ENCODE measurements at regions not wholly inside any gene's neighbourhood (a gene's known extent, or its start where the extent isn't known, plus 50 kb on each side); places are given as distances from the start of the nearest gene placed in this dataset.
"Not testable (repeated sequence)": the region's sequence is repeated elsewhere in the genome, so short reads cannot be mapped to it uniquely, and the experiment has no call there.

GRCh38 chr3:51588724-51589123, 50.2 kb downstream of the RAD54L2 start:
- intact Hi-C loops (cut with DNase I): no loop called here
- ATAC-seq (ENCODE audit: poor library complexity): no peak
- no peak for DNase-seq

GRCh38 chr3:51591231-51591630, 52.7 kb downstream of the RAD54L2 start:
- DNase-seq: no peak
- intact Hi-C loops (cut with DNase I): no loop called here
- no peak for ATAC-seq (ENCODE audit: poor library complexity)

GRCh38 chr3:51593697-51594096, 55.2 kb downstream of the RAD54L2 start:
- intact Hi-C loops (cut with DNase I): no loop called here
- no peak for ATAC-seq (ENCODE audit: poor library complexity)
- DNase-seq: no peak

- ATAC-seq (ENCODE audit: poor library complexity); intact Hi-C loops (cut with DNase I); DNase-seq: not testable (repeated sequence)
Observed at GRCh38 chr3:51599638-51600037, 61.1 kb downstream of the RAD54L2 start.

GRCh38 chr3:51604212-51604611, 65.7 kb downstream of the RAD54L2 start:
- intact Hi-C loops (cut with DNase I): no loop called here
- ATAC-seq (ENCODE audit: poor library complexity): no peak
- DNase-seq: no peak

- intact Hi-C loops (cut with DNase I): no loop called here
- DNase-seq: no peak
Observed at GRCh38 chr3:51605938-51606337, 65.1 kb upstream of the TEX264 start.

GRCh38 chr3:51606871-51607270, 64.2 kb upstream of the TEX264 start:
- intact Hi-C loops (cut with DNase I); ATAC-seq (ENCODE audit: poor library complexity); DNase-seq: not testable (repeated sequence)

More at GRCh38 chr3:51605938-51606337, 65.1 kb upstream of the TEX264 start:
- ATAC-seq (ENCODE audit: poor library complexity): no peak

- DNase-seq; ATAC-seq (ENCODE audit: poor library complexity); intact Hi-C loops (cut with DNase I): not testable (repeated sequence)
Observed at GRCh38 chr3:51607591-51608325, 63.3 kb upstream of the TEX264 start.

- no peak for DNase-seq
- intact Hi-C loops (cut with DNase I): no loop called here
- ATAC-seq (ENCODE audit: poor library complexity): no peak
Observed at GRCh38 chr3:51610708-51611107, 60.3 kb upstream of the TEX264 start.

- DNase-seq (no peak), ATAC-seq (ENCODE audit: poor library complexity) (no peak)
- intact Hi-C loops (cut with DNase I): no loop called here
Observed at GRCh38 chr3:51617597-51617996, 53.5 kb upstream of the TEX264 start.

GRCh38 chr3:51618038-51618437, 53.0 kb upstream of the TEX264 start:
- intact Hi-C loops (cut with DNase I); DNase-seq; ATAC-seq (ENCODE audit: poor library complexity): not testable (repeated sequence)

GRCh38 chr3:51618496-51618895, 52.6 kb upstream of the TEX264 start:
- ATAC-seq (ENCODE audit: poor library complexity): no peak
- DNase-seq: no peak
- intact Hi-C loops (cut with DNase I): no loop called here

GRCh38 chr3:51619983-51620382, 51.1 kb upstream of the TEX264 start:
- DNase-seq (no peak), ATAC-seq (ENCODE audit: poor library complexity) (no peak)
- intact Hi-C loops (cut with DNase I): no loop called here

- intact Hi-C loops (cut with DNase I): no loop called here
- DNase-seq (no peak), ATAC-seq (ENCODE audit: poor library complexity) (peak; percentile 39)
Observed at GRCh38 chr3:51620543-51620942, 50.5 kb upstream of the TEX264 start.

- intact Hi-C loops (cut with DNase I): no loop called here
- ATAC-seq (ENCODE audit: poor library complexity) (peak; percentile 81), DNase-seq (no peak)
Observed at GRCh38 chr3:51621091-51621892, 49.8 kb upstream of the TEX264 start.
